ENCODE measurements at regions not wholly inside any gene's neighbourhood (a gene's known extent, or its start where the extent isn't known, plus 50 kb on each side); places are given as distances from the start of the nearest gene placed in this dataset.

- TF ChIP-seq CTCF (IDR thresholded peaks at IDR 0.05; ENCODE audit: borderline replicate concordance, extremely low read depth, low read length, poor library complexity, severe bottlenecking) (no peak), EZH2 (IDR thresholded peaks at IDR 0.05; ENCODE audit: borderline replicate concordance, low read depth, low read length, severe bottlenecking) (no peak)
Measured at GRCh38 chr6:137365707-137366437, 128.3 kb downstream of the OLIG3 start.

Measured in DND-41 (cell line).